HepG2 (cell line): ENCODE measurements at regions not wholly inside any gene's neighbourhood (a gene's known extent, or its start where the extent isn't known, plus 50 kb on each side); places are given as distances from the start of the nearest gene placed in this dataset.

ENCODE experiments used
- ATAC-seq: fragments of 200-7000 bp; cut with Tn5 transposase; 3 replicates; pipeline ENCODE4 v1.9.1; 2020; ENCODE audit warnings: mild to moderate bottlenecking, moderate library complexity
- BruUV-seq: library from RNA; stranded (reverse); fragments of 400-500 nt; replicated peaks from 2 replicates; lab custom pipeline; 2021; lab: Mats Ljungman, UMichigan
- CTCF ChIA-PET: fragments of 300-600 bp; formaldehyde crosslinking; extraction: SDS; loops from one replicate; lab custom pipeline; 2021; ENCODE audit warnings: low total read pairs, inconsistent platforms, low intra/inter-chr PET ratio; lab: Yijun Ruan, JAX
- POLR2A ChIA-PET: fragments of 350-600 bp; sonication (Branson Sonifier 250); formaldehyde crosslinking; loops from one replicate; lab custom pipeline; 2020; ENCODE audit warnings: antibody characterized with exemption, inconsistent platforms; lab: Yijun Ruan, JAX
- DNase-seq: peaks from one replicate; pipeline ENCODE4 v3.0.0-alpha.2; 2015; ENCODE audit warnings: low spot score
- FAIRE-seq: peaks from 3 replicates; lab custom pipeline; 2011; peaks lifted over from hg19 to GRCh38; lab: Jason Lieb, UNC
- H2AFZ ChIP-seq: one replicate; pipeline ENCODE4 v1.6.1; 2011; ENCODE audit warnings: low read length, inconsistent platforms
- H3K27ac ChIP-seq: fragments of 300-600 bp; 3 replicates; pipeline ENCODE4 v1.8.0; 2011; ENCODE audit warnings: mixed run types, mild to moderate bottlenecking, mixed read lengths, low read length, inconsistent platforms; ENCODE audit not compliant: insufficient read depth; ENCODE audit errors: extremely low read length
- H3K27me3 ChIP-seq, 2 experiments: fragments of 200-600 bp in 1 of 2; 2 replicates in 1 of 2; 3 replicates in 1 of 2; pipeline versions ENCODE4 v1.6.0 to v1.8.0; 2011; ENCODE audit warnings: low read length in 2 of 2, mild to moderate bottlenecking in 2 of 2, moderate library complexity in 2 of 2, inconsistent platforms in 1 of 2; ENCODE audit not compliant: insufficient read depth in 2 of 2, control insufficient read depth in 1 of 2
- H3K36me3 ChIP-seq, 2 experiments: fragments of 200-600 bp in 1 of 2; replicated peaks in 1 of 2; 2 replicates in 1 of 2; 3 replicates in 1 of 2; pipeline versions ENCODE4 v1.5.1 to v1.8.0; 2011; ENCODE audit warnings: low read length in 2 of 2, inconsistent platforms in 1 of 2; ENCODE audit not compliant: insufficient read depth in 2 of 2, control insufficient read depth in 1 of 2
- H3K4me1 ChIP-seq: 2 replicates; pipeline ENCODE4 v1.5.1; 2012; ENCODE audit warnings: low read length, inconsistent platforms; ENCODE audit not compliant: insufficient read depth
- H3K4me2 ChIP-seq: 2 replicates; pipeline ENCODE4 v1.6.0; 2011; ENCODE audit warnings: low read depth, low read length, inconsistent platforms
- H3K4me3 ChIP-seq, 3 experiments: fragments of 200-600 bp in 1 of 3; sonication (generic), shearing (Covaris generic) in 1 of 3; replicated peaks in 1 of 3; 2 replicates each; pipeline ENCODE4 v1.5.1; 2011 to 2016; ENCODE audit warnings: low read length in 3 of 3, inconsistent platforms in 2 of 3, low read depth in 2 of 3, mild to moderate bottlenecking in 2 of 3, control low read depth in 1 of 3, mixed read lengths in 1 of 3; ENCODE audit not compliant: insufficient read depth in 1 of 3
- H3K79me2 ChIP-seq: one replicate; pipeline ENCODE4 v1.6.1; 2011; ENCODE audit warnings: low read length, inconsistent platforms; ENCODE audit not compliant: insufficient read depth
- H3K9ac ChIP-seq: 2 replicates; pipeline ENCODE4 v1.6.0; 2011; ENCODE audit warnings: mild to moderate bottlenecking, low read depth, low read length, inconsistent platforms; ENCODE audit not compliant: insufficient read depth
- H3K9me3 ChIP-seq: 2 replicates; pipeline ENCODE4 v1.5.1; 2012; ENCODE audit warnings: mild to moderate bottlenecking, low read length
- H4K20me1 ChIP-seq: 2 replicates; pipeline ENCODE4 v1.6.0; 2011; ENCODE audit warnings: inconsistent platforms, mild to moderate bottlenecking, low read length, moderate library complexity; ENCODE audit not compliant: insufficient read depth
- MAF1 ChIP-seq: sonication (generic); formaldehyde crosslinking; IDR thresholded peaks from 2 replicates; pipeline ENCODE4 v1.5.0; 2020; ENCODE audit warnings: missing genetic modification reagents, borderline replicate concordance
- NPAS2 ChIP-seq: sonication (generic); formaldehyde crosslinking; IDR thresholded peaks from 2 replicates; pipeline ENCODE4 v1.8.0; 2022; ENCODE audit warnings: mild to moderate bottlenecking, missing genetic modification reagents, borderline replicate concordance
- TBL1XR1 ChIP-seq: fragments of 150-350 bp; IDR thresholded peaks from 2 replicates; pipeline ENCODE4 v1.6.1; 2014; ENCODE audit warnings: borderline replicate concordance, low read length; ENCODE audit not compliant: partially characterized antibody
- YEATS2 ChIP-seq: sonication (generic); formaldehyde crosslinking; IDR thresholded peaks from 2 replicates; pipeline ENCODE4 v1.4.0; 2020; ENCODE audit warnings: missing genetic modification reagents, borderline replicate concordance
- ZNF75D ChIP-seq: sonication (generic); formaldehyde crosslinking; IDR thresholded peaks from 2 replicates; pipeline ENCODE4 v1.8.1; 2023; ENCODE audit warnings: missing genetic modification reagents, mild to moderate bottlenecking, borderline replicate concordance
- WGBS: methylation state at CpG from one replicate; pipeline ENCODE4 v1.1.6; 2017; ENCODE audit warnings: low lambda C conversion rate; 5-methylcytosine and 5-hydroxymethylcytosine counted together
- in situ Hi-C: cut with HindIII; loops from 2 replicates; pipeline ENCODE4 v1.10.0; 2017; ENCODE audit warnings: low pct_unique_long_range_greater_than_20kb; ENCODE audit not compliant: extremely low pct_ligation_motif_present
- intact Hi-C: fragments of 100-400 bp; cut with micrococcal nuclease; formaldehyde crosslinking; loops from one replicate; pipeline ENCODE4 v1.10.0; 2022; ENCODE audit not compliant: unreplicated experiment
- TF ChIP-seq, protein P1 (sequence below), 2 experiments: fragments of 450-650 bp in 1 of 2; sonication (generic) in 1 of 2; formaldehyde crosslinking; IDR thresholded peaks; 2 replicates each; pipeline versions ENCODE4 v1.5.0 to v1.8.0; 2020 to 2022; ENCODE audit warnings: mild to moderate bottlenecking in 1 of 2, missing genetic modification reagents in 1 of 2
- TF ChIP-seq, protein P2 (sequence below): sonication (generic); formaldehyde crosslinking; IDR thresholded peaks from 2 replicates; pipeline ENCODE4 v1.4.0; 2020; ENCODE audit warnings: missing genetic modification reagents

- no peaks in the 10 kb centered on the region for H3K4me1 ChIP-seq
- no peaks in the 10 kb centered on the region for H3K36me3 ChIP-seq
- H3K27me3 ChIP-seq: no peaks in the 10 kb centered on the region
- FAIRE-seq (no peak), DNase-seq (no peak)
- no peak overlapping the region for H3K4me2 ChIP-seq
- TF ChIP-seq NPAS2 (CRISPR knock-in tag): no peak
- TF ChIP-seq, all 625 proteins: peak for 0
- intact Hi-C loops (no loop called here), in situ Hi-C loops (no loop called here)
- H4K20me1 ChIP-seq: no peaks in the 10 kb centered on the region
- CTCF ChIA-PET: no interaction called here
- ATAC-seq: no peak
- H3K9ac ChIP-seq: no peak overlapping the region
- no peak overlapping the region for H3K27ac ChIP-seq
- WGBS: 2% methylated on average over 3 of the region's 3 CpGs
- no peak overlapping the region for H2AFZ ChIP-seq
- H3K4me3 ChIP-seq: no peak overlapping the region
- H3K79me2 ChIP-seq: no peaks in the 10 kb centered on the region
- no TSS peak for BruUV-seq
- POLR2A ChIA-PET: no interaction called here
- peaks cover 3% of the 10 kb centered on the region for H3K9me3 ChIP-seq
Observed at GRCh38 chr7:46494441-46494840, 573.4 kb upstream of the IGFBP3 start.

GRCh38 chr7:46494028-46494427 is 573.0 kb upstream of the IGFBP3 start:
- in situ Hi-C loops: no loop called here
- no TSS peak for BruUV-seq
- ATAC-seq: no peak
- ChIA-PET POLR2A (no interaction called here), CTCF (no interaction called here)
- Histone ChIP-seq H3K4me3 (no peak overlapping the region), H3K36me3 (no peaks in the 10 kb centered on the region), H3K27ac (no peak overlapping the region), H3K9me3 (peaks cover 3% of the 10 kb centered on the region), H3K79me2 (no peaks in the 10 kb centered on the region), H4K20me1 (no peaks in the 10 kb centered on the region), H3K4me2 (no peak overlapping the region), H3K27me3 (no peaks in the 10 kb centered on the region), H3K9ac (no peak overlapping the region), H3K4me1 (no peaks in the 10 kb centered on the region), H2AFZ (no peak overlapping the region)
- DNase-seq: no peak
- no peak for FAIRE-seq
- intact Hi-C loops: no loop called here
- no peak for TF ChIP-seq TBL1XR1
- TF ChIP-seq, protein P1, sequence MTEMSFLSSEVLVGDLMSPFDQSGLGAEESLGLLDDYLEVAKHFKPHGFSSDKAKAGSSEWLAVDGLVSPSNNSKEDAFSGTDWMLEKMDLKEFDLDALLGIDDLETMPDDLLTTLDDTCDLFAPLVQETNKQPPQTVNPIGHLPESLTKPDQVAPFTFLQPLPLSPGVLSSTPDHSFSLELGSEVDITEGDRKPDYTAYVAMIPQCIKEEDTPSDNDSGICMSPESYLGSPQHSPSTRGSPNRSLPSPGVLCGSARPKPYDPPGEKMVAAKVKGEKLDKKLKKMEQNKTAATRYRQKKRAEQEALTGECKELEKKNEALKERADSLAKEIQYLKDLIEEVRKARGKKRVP (CRISPR knock-in tag; IDR thresholded peaks at IDR 0.05): no peak
- TF ChIP-seq, protein P2, sequence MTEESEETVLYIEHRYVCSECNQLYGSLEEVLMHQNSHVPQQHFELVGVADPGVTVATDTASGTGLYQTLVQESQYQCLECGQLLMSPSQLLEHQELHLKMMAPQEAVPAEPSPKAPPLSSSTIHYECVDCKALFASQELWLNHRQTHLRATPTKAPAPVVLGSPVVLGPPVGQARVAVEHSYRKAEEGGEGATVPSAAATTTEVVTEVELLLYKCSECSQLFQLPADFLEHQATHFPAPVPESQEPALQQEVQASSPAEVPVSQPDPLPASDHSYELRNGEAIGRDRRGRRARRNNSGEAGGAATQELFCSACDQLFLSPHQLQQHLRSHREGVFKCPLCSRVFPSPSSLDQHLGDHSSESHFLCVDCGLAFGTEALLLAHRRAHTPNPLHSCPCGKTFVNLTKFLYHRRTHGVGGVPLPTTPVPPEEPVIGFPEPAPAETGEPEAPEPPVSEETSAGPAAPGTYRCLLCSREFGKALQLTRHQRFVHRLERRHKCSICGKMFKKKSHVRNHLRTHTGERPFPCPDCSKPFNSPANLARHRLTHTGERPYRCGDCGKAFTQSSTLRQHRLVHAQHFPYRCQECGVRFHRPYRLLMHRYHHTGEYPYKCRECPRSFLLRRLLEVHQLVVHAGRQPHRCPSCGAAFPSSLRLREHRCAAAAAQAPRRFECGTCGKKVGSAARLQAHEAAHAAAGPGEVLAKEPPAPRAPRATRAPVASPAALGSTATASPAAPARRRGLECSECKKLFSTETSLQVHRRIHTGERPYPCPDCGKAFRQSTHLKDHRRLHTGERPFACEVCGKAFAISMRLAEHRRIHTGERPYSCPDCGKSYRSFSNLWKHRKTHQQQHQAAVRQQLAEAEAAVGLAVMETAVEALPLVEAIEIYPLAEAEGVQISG (CRISPR knock-in tag): no peak
- no peak for TF ChIP-seq MAF1 (CRISPR knock-in tag)
- TF ChIP-seq ZNF75D (CRISPR knock-in tag): no peak
- no peak for TF ChIP-seq YEATS2 (CRISPR knock-in tag)
